ENCODE measurements at regions not wholly inside any gene's neighbourhood (a gene's known extent, or its start where the extent isn't known, plus 50 kb on each side); places are given as distances from the start of the nearest gene placed in this dataset.

- no peak for DNase-seq
Observed at GRCh38 chr5:147037515-147038205, 159.1 kb upstream of the PPP2R2B start.

GRCh38 chr5:147040856-147041255 is 162.3 kb upstream of the PPP2R2B start:
- DNase-seq: no peak

GRCh38 chr5:147044572-147045273 is 166.2 kb upstream of the PPP2R2B start:
- no peak for DNase-seq

GRCh38 chr5:147045290-147045689 is 166.7 kb upstream of the PPP2R2B start:
- DNase-seq: no peak

- DNase-seq: no peak
Observed at GRCh38 chr5:147046281-147046680, 167.7 kb upstream of the PPP2R2B start.

- no peak for DNase-seq
Observed at GRCh38 chr5:147046894-147047293, 168.3 kb upstream of the PPP2R2B start.

- no peak for DNase-seq
Observed at GRCh38 chr5:147049764-147050163, 171.2 kb upstream of the PPP2R2B start.

GRCh38 chr5:147050172-147050571 is 171.6 kb upstream of the PPP2R2B start:
- DNase-seq: no peak

- no peak for DNase-seq
Observed at GRCh38 chr5:147051193-147051592, 172.6 kb upstream of the PPP2R2B start.

- no peak for DNase-seq
Observed at GRCh38 chr5:147052519-147052918, 174.0 kb upstream of the PPP2R2B start.

GRCh38 chr5:147055089-147055826 is 176.7 kb upstream of the PPP2R2B start:
- DNase-seq: no peak

- no peak for DNase-seq
Observed at GRCh38 chr5:147055850-147056566, 177.5 kb upstream of the PPP2R2B start.

- no peak for DNase-seq
Observed at GRCh38 chr5:147057051-147057450, 177.8 kb upstream of the STK32A start.

- no peak for DNase-seq
Observed at GRCh38 chr5:147061431-147061830, 173.4 kb upstream of the STK32A start.

GRCh38 chr5:147062427-147062826 is 172.4 kb upstream of the STK32A start:
- no peak for DNase-seq

- DNase-seq: no peak
Observed at GRCh38 chr5:147063943-147064342, 170.9 kb upstream of the STK32A start.

- no peak for DNase-seq
Observed at GRCh38 chr5:147065071-147065470, 169.8 kb upstream of the STK32A start.

GRCh38 chr5:147068998-147069397 is 165.8 kb upstream of the STK32A start:
- no peak for DNase-seq

GRCh38 chr5:147072622-147073021 is 162.2 kb upstream of the STK32A start:
- DNase-seq: no peak

- no peak for DNase-seq
Observed at GRCh38 chr5:147073098-147073497, 161.7 kb upstream of the STK32A start.

GRCh38 chr5:147075187-147075586 is 159.6 kb upstream of the STK32A start:
- DNase-seq: no peak

GRCh38 chr5:147080391-147080790 is 154.4 kb upstream of the STK32A start:
- DNase-seq: no peak

- DNase-seq: no peak
Observed at GRCh38 chr5:147081311-147081764, 153.5 kb upstream of the STK32A start.

All from inflammatory macrophage treated with lipopolysaccharide for 1 hour (primary cell).